HL-60 (cell line): ENCODE measurements at regions not wholly inside any gene's neighbourhood (a gene's known extent, or its start where the extent isn't known, plus 50 kb on each side); places are given as distances from the start of the nearest gene placed in this dataset.

Source experiments
- CTCF ChIP-seq: IDR thresholded peaks from one replicate; pipeline ENCODE4 v1.5.1; 2011; ENCODE audit warnings: low read length, control low read depth, inconsistent platforms; ENCODE audit not compliant: insufficient read depth
- GABPA ChIP-seq: IDR thresholded peaks from 2 replicates; pipeline ENCODE4 v1.6.1; 2012; ENCODE audit warnings: low read depth
- POLR2AphosphoS5 ChIP-seq: IDR thresholded peaks from 2 replicates; pipeline ENCODE4 v1.6.1; 2012; ENCODE audit warnings: low read depth
- REST ChIP-seq: IDR thresholded peaks from 2 replicates; pipeline ENCODE4 v1.6.1; 2012; ENCODE audit warnings: low read depth; ENCODE audit not compliant: insufficient replicate concordance

DNA sequence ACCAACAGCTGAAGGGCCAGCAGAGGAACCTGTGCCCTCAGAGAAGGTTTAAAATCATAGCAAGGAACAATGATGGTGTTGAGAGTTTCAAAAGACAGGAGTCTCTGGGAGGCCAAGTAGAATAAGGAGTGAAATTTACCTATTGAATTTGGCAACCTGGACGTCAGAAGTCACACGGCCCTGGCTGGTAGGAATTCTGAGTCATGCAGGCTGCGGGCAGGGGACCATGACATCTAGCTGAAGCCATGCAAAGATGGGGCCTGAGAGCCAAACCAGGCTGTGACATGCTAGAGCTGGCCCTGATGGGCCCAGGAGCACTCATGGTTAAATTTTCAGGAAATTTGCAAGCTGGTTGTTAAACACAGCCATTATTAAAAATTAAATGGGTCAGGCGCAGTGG is 64.0 kb upstream of the SNX9 start:
- TF ChIP-seq CTCF: no peak
- no peak for TF ChIP-seq POLR2AphosphoS5
- no peak for TF ChIP-seq GABPA
- TF ChIP-seq REST: no peak
